ENCODE measurements at regions not wholly inside any gene's neighbourhood (a gene's known extent, or its start where the extent isn't known, plus 50 kb on each side); places are given as distances from the start of the nearest gene placed in this dataset.

- Histone ChIP-seq H3K36me3 (ENCODE audit: insufficient read depth) (no peaks in the 10 kb centered on the region; the same call in 1 of the 2 replicates), H3K4me2 (no peak overlapping the region), H3F3A (replicated peaks; ENCODE audit: low read depth) (no peaks in the 10 kb centered on the region), H3K4me1 (ENCODE audit: insufficient read depth) (no peaks in the 10 kb centered on the region), H3K4me3 (no peak overlapping the region), H2AFZ (no peak overlapping the region), H3K79me2 (replicated peaks; ENCODE audit: insufficient read depth) (no peaks in the 10 kb centered on the region), H3K9me2 (ENCODE audit: insufficient read depth) (no peaks in the 10 kb centered on the region), H3K27ac (ENCODE audit: low read depth) (no peak overlapping the region), H3K27me3 (ENCODE audit: insufficient read depth) (no peaks in the 10 kb centered on the region), H4K20me1 (replicated peaks; ENCODE audit: insufficient read depth) (no peaks in the 10 kb centered on the region)
- H3K27me3 Mint-ChIP-seq (ENCODE audit: insufficient read depth, low read depth, poor library complexity): peaks cover 4% of the 10 kb centered on the region
- H3K36me3 Mint-ChIP-seq (ENCODE audit: low read depth): peaks cover 57% of the 10 kb centered on the region
- DNase-seq (ENCODE audit: low spot score): peak; percentile 71
- no peak overlapping the region for H3K4me3 Mint-ChIP-seq
- ATAC-seq: no peak
- no peaks in the 10 kb centered on the region for H3K4me1 Mint-ChIP-seq
- no peak overlapping the region for H3K27ac Mint-ChIP-seq
- peaks cover 97% of the 10 kb centered on the region for H3K9me3 Mint-ChIP-seq
- TF ChIP-seq JUNB (IDR thresholded peaks at IDR 0.05; ENCODE audit: unreplicated experiment) (no peak), EZH2 (IDR thresholded peaks at IDR 0.05; ENCODE audit: low read depth, unreplicated experiment) (no peak), CTCF (conservative IDR thresholded peaks at IDR 0.05; ENCODE audit: low read depth in 2 of 2) (peak; percentile 58 to 66), NANOG (IDR thresholded peaks at IDR 0.05; ENCODE audit: borderline replicate concordance) (no peak), POLR2AphosphoS5 (IDR thresholded peaks at IDR 0.05; ENCODE audit: low read depth) (no peak)
Measured at GRCh38 chr7:68176974-68177373, 1180.3 kb downstream of the TYW1 start.

GRCh38 chr7:68180761-68181160 is 1184.1 kb downstream of the TYW1 start:
- no peak for DNase-seq (ENCODE audit: low spot score)
- no peaks in the 10 kb centered on the region for H3K4me1 Mint-ChIP-seq
- ATAC-seq: no peak
- peaks cover 95% of the 10 kb centered on the region for H3K9me3 Mint-ChIP-seq
- Histone ChIP-seq H3K79me2 (replicated peaks; ENCODE audit: insufficient read depth) (no peaks in the 10 kb centered on the region), H3K4me1 (ENCODE audit: insufficient read depth) (no peaks in the 10 kb centered on the region), H3K9me2 (ENCODE audit: insufficient read depth) (no peaks in the 10 kb centered on the region), H3K4me2 (no peak overlapping the region), H3K36me3 (ENCODE audit: insufficient read depth) (no peaks in the 10 kb centered on the region; the same call in 1 of the 2 replicates), H3K27me3 (ENCODE audit: insufficient read depth) (no peaks in the 10 kb centered on the region), H2AFZ (no peak overlapping the region), H3K4me3 (no peak overlapping the region), H3F3A (replicated peaks; ENCODE audit: low read depth) (no peaks in the 10 kb centered on the region), H4K20me1 (replicated peaks; ENCODE audit: insufficient read depth) (no peaks in the 10 kb centered on the region), H3K27ac (ENCODE audit: low read depth) (no peak overlapping the region)
- H3K4me3 Mint-ChIP-seq: no peak overlapping the region
- peaks cover 7% of the 10 kb centered on the region for H3K27me3 Mint-ChIP-seq (ENCODE audit: insufficient read depth, low read depth, poor library complexity)
- no peak overlapping the region for H3K27ac Mint-ChIP-seq
- peaks cover 42% of the 10 kb centered on the region for H3K36me3 Mint-ChIP-seq (ENCODE audit: low read depth)
- no peak for TF ChIP-seq CTCF (conservative IDR thresholded peaks at IDR 0.05; ENCODE audit: low read depth in 2 of 2)
- no peak for TF ChIP-seq EZH2 (IDR thresholded peaks at IDR 0.05; ENCODE audit: low read depth, unreplicated experiment)
- TF ChIP-seq REST (IDR thresholded peaks at IDR 0.05; ENCODE audit: unreplicated experiment): no peak
- TF ChIP-seq ZNF462 (CRISPR knock-in tag; IDR thresholded peaks at IDR 0.05): no peak
- TF ChIP-seq STAT1 (IDR thresholded peaks at IDR 0.05; ENCODE audit: unreplicated experiment): no peak
